CD4-positive, alpha-beta T cell treated with Interleukin-6 at 100 ng/mL for 8 hours (primary cell): ENCODE measurements at regions not wholly inside any gene's neighbourhood (a gene's known extent, or its start where the extent isn't known, plus 50 kb on each side); places are given as distances from the start of the nearest gene placed in this dataset.
"Not testable (repeated sequence)": the region's sequence is repeated elsewhere in the genome, so short reads cannot be mapped to it uniquely, and the experiment has no call there.

Experiments used
- DNase-seq: peaks from one replicate; pipeline ENCODE4 v3.0.0-alpha.2; 2020; ENCODE audit warnings: mixed read lengths, low spot score

DNA sequence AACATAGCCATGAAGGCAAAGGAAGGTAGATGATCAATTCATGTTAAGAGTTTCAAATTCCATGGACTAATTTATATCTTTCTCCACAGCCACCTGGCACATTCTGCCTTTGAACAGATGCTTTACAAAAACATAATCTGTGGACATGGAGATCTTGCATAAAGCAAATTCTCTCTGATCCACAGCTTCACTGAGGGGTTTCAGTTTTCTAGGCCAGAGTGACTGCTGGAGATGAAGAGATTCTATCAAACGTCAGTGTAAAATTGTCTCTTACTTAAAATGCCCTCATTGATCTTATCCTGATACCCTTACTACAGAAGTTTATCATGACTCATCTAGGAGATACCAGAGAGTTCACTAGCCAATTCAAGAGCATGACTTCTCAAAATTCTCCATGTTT is 291.6 kb downstream of the DAD1 start:
- no peak for DNase-seq

DNA sequence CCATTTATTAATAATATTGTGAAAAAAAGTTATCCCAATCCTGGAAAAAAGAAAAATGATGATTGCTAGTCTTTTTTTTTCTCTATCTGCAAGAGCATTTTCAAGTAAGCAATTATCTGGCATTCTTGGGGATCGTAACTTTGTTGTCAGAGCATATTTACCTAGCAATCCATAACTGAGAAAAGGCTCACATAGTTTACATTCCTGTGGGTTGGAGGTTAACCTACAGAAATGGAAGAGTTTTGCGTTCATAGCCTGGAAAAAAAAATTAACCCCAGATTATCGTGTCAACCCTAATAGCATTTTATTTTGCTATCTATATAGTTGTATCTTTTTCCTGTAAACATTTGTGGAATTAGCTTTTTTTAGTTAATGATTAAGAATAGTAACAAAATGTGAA is 292.3 kb downstream of the DAD1 start:
- DNase-seq: no peak

DNA sequence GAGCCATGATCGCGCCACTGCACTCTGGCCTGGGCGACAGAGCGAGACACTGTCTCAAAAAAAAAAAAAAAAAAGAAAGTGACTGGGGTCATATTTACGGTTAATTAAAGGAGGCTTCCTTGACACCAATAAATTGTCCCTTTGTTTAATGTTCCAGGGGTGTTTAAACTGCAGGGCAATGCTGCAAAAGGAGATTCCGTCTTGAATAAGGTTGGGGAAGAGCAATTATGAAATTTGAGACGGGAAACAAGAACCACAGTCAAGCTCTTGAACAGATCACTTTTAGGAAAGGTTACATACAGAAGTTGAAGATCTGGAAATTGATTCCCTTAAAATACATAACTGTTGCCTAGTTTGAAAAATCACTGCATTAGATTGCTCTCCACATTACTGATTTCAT is 292.9 kb downstream of the DAD1 start:
- DNase-seq: no peak

DNA sequence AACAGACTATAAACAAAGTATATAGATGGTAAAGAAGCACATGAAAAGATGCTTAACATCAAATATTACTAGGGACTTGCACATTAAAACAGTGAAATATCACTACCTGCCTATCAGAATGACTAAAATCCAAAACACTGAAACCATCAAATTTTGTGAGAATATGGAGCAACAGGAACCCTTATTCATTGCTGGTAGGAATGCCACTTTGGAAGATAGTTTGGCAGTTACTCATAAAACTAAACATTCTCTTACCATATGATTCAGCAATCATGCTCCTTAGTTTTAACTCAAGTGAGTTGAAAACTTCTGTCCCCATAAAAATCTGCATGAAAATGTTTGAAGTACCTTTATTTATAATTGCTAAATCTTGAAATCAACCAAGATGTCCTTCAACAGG is 297.6 kb downstream of the DAD1 start:
- DNase-seq: no peak

DNA sequence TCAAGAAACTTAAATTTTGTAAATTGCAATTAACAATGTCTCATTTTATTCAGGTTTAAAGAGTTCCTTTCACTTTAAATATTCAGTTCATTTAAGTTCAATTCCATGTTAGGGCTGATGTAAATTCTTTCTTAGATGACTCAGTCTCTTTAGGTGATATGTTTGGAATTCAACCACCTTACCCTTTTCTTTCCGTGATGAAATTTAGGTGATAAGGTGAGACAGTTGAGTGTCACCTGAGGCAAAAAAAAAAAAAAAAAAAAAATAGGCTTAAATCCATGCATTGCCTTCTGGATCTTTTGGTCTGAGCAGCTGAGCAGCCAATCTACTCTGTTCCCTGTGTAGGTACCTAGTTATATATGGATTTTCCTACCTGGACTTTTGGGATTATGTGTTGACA is 299.5 kb downstream of the DAD1 start:
- DNase-seq: no peak

DNA sequence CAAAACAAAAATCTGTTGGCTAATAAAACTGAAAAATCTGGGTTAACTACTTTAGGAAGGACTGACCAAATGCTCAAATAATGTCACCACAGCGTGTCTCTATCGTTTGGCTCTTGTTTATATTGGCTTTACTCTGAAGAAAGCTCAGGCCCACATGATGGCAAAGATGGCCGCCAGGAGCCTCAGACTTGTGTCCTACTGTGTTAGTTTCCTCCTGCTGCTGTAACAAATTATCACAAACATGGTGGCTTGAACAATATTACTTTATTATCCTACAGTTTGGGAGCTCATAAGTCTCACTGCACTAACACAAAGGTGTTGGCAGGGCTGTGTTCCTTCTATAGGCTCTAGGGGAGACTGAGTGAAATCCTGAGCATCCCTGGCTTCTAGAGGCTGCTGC is 303.0 kb downstream of the DAD1 start:
- no peak for DNase-seq

DNA sequence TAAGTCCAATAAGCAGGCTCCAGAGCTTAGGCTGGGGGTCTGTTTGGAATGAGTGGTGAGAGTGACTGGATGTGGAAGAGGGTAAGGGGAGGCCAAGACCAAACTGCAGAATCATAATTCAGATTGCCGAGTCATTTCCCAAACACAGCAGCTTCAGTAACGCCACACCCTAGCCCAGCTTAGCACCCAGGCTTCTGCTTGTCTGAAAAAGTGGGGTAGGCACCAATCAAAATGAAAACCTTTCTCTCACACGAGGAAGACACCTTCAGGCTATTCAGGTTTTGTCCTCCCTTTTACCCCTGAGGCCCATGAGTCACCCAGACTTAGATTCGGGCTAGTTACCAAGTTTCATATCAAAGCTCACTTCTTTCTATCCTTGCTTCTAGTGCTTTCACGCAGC is 306.1 kb downstream of the DAD1 start:
- no peak for DNase-seq

DNA sequence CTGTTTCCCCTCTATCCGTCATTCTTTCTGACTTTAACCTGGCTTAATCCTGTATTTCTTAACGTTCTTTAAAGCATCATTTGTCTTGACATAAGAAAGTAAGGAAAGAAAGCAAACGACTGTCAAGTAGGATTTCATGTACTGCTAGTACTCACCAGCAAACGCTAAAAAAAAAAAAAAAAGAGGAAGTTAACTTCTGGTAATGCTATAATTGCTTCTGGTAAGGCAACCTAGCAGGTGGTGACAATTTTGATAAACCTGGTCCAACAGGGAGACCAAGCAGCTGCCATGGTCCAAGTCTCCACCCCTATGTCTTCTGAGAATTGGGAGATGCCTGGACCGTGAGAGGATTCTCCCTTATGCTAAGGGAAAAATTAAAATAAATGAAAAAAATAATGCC is 306.6 kb downstream of the DAD1 start:
- no peak for DNase-seq

DNA sequence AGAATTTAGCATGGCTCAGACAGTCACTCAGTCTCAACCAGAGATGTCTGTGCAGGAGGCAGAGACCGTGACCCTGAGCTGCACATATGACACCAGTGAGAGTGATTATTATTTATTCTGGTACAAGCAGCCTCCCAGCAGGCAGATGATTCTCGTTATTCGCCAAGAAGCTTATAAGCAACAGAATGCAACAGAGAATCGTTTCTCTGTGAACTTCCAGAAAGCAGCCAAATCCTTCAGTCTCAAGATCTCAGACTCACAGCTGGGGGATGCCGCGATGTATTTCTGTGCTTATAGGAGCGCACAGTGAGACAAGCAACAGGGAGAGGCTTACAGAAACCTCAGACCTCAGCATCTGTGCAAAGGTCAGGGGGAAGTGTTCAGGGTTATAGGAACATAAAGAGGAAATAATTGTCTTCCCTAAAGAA is 307.6 kb downstream of the DAD1 start:
- not testable (repeated sequence) for DNase-seq

DNA sequence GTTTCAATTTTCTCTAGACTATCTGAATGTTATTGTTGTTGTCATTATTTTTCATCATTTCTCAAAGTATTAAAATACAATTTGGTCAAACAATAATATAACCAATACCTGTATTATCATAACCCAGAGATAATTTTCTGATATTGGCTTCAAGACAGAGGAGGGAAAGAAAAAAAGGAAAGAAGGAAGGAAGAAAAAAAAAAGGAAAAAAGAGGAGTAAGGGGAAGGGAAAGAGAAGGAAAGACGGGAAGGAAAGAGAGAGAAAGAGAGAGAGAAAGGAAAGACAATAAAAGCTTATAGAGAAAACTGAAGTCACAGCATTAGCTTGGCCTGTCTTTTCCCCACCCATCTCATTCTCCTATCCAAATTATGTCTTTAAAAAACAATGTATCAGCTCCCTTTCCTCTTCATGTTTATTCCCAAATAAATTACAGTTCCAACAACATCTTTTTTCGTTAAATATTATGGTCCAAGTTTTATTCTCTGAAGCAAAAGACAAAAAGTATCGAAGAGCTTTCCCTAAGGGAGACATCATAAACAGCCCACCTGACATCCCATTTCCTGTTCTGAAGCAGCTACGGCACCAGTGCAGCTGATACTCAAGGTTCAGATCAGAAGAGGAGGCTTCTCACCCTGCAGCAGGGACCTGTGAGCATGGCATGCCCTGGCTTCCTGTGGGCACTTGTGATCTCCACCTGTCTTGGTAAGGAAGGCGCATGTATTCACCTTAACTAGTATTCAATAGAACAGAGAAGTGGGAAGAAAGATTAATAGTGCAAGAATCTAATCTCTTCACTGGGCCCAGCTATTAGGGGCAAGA is 308.3 kb downstream of the DAD1 start:
- no peak for DNase-seq

DNA sequence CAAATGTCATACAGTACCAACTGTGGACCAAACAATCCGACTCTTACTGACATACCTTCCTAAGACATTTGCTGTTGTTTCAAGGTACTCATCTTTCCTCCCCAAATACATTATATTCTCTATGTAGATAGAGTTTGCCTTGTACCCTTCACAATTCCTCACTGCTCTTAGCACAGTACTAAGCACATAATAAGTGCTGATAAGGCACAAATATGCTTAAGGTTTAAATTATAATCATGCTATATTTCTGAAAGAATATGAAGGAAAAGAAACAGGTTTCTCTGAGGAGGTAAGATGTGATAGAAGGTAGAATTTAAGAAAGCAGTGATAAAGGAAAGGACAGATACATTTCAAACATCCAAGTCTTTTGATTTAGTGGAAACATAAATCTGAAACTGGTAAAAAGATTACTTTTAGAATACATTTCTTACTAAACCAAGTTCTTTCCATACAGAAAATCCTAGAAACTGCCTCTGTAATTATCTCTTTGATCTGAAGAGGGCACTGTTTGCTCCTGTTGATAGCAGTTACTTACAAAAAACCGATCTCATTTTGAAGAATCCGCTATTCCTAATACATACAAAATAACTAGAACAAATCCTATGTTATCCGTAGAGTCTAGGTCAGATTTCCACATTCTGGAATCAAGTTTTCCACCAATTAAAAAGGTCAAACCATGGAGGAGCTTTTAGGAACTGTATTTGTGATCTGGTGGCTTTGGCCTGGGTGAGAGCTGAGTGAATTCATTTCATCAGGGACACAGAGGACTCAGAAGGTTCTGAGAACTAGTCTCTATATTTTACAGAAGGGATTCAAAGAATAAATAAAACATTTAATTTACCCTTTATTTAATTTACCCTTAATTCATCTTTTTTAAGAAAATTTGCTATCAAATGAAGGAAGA is 311.9 kb downstream of the DAD1 start:
- DNase-seq: no peak

DNA sequence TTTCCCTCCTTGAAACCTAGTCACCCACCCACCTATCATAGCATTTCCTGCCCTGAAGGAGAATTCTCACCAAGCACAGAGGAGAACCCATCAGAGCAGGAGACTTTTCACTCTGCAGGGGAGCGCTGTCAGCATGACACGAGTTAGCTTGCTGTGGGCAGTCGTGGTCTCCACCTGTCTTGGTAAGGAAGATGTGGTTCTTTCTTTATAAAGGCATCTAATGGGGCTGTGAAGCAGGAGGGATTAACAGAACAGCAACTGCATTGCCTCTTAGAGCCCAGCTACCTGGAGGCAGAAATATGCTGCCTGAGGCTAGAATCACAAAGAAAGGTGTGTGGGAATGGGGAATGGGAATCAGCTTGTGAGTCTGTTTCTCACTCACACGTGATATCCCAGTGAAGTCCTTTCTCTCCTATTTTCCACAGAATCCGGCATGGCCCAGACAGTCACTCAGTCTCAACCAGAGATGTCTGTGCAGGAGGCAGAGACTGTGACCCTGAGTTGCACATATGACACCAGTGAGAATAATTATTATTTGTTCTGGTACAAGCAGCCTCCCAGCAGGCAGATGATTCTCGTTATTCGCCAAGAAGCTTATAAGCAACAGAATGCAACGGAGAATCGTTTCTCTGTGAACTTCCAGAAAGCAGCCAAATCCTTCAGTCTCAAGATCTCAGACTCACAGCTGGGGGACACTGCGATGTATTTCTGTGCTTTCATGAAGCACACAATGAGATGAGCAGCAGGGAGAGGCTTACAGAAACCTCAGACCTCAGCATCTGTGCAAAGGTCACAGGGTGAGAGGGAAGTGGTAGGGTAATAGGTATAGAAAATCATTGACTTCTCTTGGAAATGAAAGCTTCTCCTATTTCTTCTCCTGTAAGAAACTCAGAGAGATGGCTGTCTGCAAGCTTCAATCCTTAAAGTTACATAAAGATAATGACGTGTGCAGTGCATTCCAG is 316.9 kb downstream of the DAD1 start:
- DNase-seq: no peak

DNA sequence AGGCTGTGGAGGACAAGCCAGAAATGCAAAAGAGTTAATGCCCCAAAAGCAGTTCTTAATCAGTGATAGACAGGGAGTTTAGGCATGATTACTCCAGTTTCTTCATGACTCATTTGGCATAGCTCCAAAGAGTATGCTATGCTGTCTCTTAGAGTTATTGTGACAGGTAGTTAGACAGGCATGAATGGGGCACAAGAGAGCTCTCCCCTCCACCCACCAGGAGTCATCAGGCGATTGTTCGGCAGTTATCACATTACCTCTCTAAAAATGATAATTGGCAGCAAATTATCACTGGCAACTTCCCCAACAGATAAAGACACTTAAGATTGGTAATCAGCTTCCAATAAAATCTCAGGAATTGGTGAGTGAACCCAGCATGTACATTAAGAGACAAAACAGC is 320.1 kb downstream of the DAD1 start:
- DNase-seq: no peak

DNA sequence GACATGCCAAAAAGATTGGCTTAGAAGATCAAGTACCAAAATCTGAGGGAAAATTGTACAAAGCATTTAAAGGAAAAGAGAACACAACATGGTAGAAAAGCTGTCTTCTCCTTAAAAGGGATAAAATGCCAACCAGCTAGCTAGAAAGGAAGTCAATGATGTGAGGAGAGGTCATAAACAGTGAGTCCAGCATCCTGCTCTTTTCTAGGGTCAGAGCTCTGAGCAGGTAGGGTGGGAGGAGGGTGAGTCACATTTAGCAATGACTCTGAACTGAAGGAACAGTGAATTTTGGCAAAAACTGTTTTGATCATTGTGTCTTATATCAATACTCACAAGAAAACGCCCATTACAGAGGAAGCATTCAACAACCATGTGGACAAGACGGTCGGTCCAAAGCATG is 322.3 kb downstream of the DAD1 start:
- DNase-seq: no peak

DNA sequence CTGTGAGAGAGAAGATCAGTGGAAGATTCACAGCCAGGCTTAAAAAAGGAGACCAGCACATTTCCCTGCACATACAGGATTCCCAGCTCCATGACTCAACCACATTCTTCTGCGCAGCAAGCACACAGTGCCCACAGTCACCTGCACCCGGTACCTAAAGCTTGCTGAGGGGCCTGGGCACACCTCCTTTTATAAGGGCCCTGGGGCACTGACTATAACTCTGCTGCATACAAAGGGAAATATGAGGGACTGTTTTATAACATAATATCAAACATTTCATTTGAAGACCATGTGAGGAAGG is 322.9 kb downstream of the DAD1 start:
- DNase-seq: no peak

DNA sequence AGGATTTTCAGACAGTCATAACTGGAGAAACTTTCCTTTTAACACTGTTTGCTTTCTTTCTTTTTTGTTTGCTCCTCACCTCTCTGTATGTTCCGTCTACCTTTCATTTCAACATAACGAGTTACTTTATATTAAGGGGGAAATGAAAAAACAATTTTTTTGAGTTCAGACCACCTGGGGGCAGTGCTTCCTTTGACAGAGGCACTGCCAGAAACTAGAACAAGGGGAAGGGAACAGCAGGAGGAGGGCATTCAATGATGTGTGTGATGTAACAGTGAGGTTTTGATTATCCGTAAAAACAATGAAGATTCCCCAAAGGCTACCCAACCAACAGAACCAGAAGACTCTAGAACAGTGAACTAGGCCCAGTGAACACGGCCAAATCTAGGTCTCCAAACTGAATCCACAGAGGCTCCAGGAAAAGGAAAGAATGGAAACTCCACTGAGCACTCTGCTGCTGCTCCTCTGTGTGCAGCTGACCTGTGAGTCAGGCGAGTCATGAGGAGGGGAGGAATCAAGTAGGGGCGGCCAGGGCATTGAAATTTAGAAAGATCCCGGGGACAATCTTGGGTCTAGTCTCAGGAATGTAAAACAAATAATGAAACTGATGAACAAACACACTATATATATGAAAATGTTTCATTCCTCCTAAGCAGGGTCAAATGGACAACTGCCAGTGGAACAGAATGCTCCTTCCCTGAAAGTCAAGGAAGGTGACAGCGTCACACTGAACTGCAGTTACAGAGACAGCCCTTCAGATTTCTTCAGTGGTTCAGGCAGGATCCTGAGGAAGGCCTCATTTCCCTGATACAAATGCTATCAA is 323.5 kb downstream of the DAD1 start:
- no peak for DNase-seq

DNA sequence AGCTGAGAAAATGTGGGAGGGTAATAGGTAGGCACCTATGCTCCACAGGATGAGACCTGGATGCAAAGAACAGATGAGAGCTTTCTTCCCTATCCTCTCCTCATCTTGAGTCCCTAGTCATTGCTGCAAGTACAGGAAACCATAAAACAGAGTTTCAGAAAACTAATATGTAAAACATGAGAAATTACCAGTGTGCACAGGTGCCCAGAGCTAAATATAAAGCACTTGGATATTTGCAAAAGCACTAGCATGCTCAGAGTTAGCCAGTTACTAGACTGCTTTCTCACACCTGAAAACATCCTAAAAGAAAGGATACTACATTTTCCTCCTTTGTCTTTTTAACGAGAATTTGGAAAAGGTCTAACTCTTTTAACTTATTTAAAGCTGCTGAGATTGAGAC is 324.3 kb downstream of the DAD1 start:
- no peak for DNase-seq

DNA sequence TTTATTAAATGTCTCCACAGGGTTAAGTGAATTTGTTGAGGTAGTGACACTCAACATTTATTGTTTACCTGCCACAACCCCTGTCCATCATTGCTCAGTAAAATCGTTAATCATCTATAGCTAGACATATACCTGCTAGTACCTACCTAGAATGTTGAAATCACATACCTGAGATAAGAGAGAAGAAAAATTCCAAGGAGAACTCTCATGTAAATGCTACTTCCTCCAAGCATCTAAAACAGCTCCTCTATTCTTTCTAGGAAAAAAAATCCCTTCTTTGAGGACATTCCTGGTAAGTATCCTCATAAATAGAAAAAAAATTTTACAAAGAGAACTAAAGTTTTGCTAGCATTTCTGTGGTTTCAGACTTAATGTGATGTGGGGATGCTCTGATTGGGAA is 325.1 kb downstream of the DAD1 start:
- DNase-seq: no peak

DNA sequence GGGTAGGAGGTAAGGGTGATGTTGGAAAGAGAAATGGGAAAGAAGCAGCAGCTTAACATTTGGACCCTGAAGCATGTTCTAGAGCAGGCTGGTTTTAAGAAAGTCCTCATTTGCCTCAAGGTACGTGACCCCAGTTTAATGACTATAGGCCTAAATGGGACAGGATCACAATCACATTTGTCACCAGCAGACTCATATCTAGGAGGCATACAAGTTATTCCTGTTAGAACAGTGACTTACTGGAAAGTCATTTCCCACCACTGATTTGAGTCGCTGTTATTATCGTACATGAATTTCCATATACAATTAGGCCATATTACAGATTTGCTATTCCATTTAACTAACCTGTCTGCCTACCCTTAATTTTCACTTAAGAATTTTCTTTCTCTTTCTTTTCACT is 326.1 kb downstream of the DAD1 start:
- DNase-seq: no peak

DNA sequence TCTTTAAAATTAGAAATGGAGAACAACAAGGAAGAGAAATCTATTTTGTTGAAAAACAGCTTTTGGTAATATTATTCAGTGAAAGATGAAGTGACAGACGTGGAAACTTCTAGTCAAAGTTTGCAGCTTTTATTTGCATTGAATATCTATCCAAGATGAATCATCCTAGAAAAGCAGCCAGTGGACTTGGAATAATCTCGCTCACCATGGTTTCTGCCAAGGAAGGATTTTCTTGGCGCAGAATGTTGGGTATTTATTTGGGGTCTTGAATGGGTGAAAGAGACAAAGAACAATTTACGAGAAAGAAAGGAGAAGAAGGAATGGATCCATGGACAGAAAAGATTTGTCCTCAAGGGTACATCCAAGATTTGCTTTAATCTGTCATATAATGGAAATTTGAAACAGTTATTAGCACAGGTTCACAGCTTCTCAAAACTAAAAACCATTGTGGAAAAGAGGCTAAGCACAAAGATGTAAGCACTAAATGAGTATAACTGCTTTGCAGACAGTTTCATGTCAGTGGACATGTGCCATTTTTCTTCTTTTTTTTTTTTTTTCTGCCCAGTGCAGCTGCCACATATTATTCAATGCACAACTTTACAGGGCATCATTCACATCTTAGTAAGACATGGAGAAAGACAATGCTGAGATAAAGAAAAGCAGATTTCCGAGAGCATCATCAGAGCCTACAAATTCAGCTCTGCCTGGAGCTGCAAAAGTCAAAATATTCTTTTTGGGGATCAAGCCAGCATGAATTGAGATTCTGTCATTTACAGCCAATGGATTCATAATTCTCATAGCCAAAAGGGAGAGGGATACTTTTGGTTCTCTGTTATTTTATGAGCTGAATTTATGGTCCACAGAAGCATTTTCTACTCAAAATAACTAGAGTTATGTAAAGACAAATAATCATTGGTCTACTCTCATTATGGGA is 333.7 kb downstream of the DAD1 start:
- DNase-seq: no peak
